Activated naive CD8-positive, alpha-beta T cell treated with anti-CD3 and anti-CD28 coated beads, Interleukin-2, amount 50 U/mL, for 24 hours (primary cell): ENCODE measurements at regions not wholly inside any gene's neighbourhood (a gene's known extent, or its start where the extent isn't known, plus 50 kb on each side); places are given as distances from the start of the nearest gene placed in this dataset.
"Not testable (repeated sequence)": the region's sequence is repeated elsewhere in the genome, so short reads cannot be mapped to it uniquely, and the experiment has no call there.

ENCODE experiments used
- ATAC-seq: fragments of 150-1000 bp; cut with Tn5 transposase; one replicate; pipeline ENCODE4 v1.10.0; 2021
- DNase-seq: peaks from one replicate; pipeline ENCODE4 v3.0.0; 2021
- H3K27ac Mint-ChIP-seq: one replicate; pipeline ENCODE4 v1.8.0; 2021; ENCODE audit warnings: mild to moderate bottlenecking, mixed read lengths
- H3K27me3 Mint-ChIP-seq: one replicate; pipeline ENCODE4 v1.8.0; 2021; ENCODE audit warnings: mixed read lengths
- H3K36me3 Mint-ChIP-seq: one replicate; pipeline ENCODE4 v1.8.0; 2021; ENCODE audit warnings: low read depth, mixed read lengths
- H3K4me1 Mint-ChIP-seq: one replicate; pipeline ENCODE4 v1.8.0; 2021; ENCODE audit warnings: mixed read lengths
- H3K4me3 Mint-ChIP-seq: one replicate; pipeline ENCODE4 v1.8.0; 2021; ENCODE audit warnings: mild to moderate bottlenecking, moderate library complexity, mixed read lengths
- H3K9me3 Mint-ChIP-seq: one replicate; pipeline ENCODE4 v1.8.0; 2021; ENCODE audit warnings: mixed read lengths

GRCh38 chr14:46596236-46596635 lies 55.3 kb downstream of the RPL10L start:
- H3K4me3 Mint-ChIP-seq, result no peak overlapping the region

GRCh38 chr14:46582826-46583225 lies 68.8 kb downstream of the RPL10L start:
- DNase-seq, result no peak
- Mint-ChIP-seq H3K4me3 (no peak overlapping the region), H3K4me1 (no peaks in the 10 kb centered on the region), H3K27ac (no peak overlapping the region), H3K36me3 (no peaks in the 10 kb centered on the region), H3K9me3 (peaks cover 4% of the 10 kb centered on the region), H3K27me3 (no peaks in the 10 kb centered on the region)
- no peak for ATAC-seq

More at GRCh38 chr14:46596236-46596635, 55.3 kb downstream of the RPL10L start:
- H3K9me3 Mint-ChIP-seq, result peaks cover 10% of the 10 kb centered on the region
- DNase-seq, result no peak
- H3K27ac Mint-ChIP-seq, result no peak overlapping the region
- ATAC-seq, result no peak
- no peaks in the 10 kb centered on the region for H3K36me3 Mint-ChIP-seq
- H3K27me3 Mint-ChIP-seq, result no peaks in the 10 kb centered on the region
- no peaks in the 10 kb centered on the region for H3K4me1 Mint-ChIP-seq

- H3K36me3 Mint-ChIP-seq, result no peaks in the 10 kb centered on the region
- DNase-seq (peak; percentile 2), ATAC-seq (no peak)
- H3K27me3 Mint-ChIP-seq, result no peaks in the 10 kb centered on the region
- peaks cover 4% of the 10 kb centered on the region for H3K9me3 Mint-ChIP-seq
- H3K27ac Mint-ChIP-seq, result no peak overlapping the region
- no peak overlapping the region for H3K4me3 Mint-ChIP-seq
- no peaks in the 10 kb centered on the region for H3K4me1 Mint-ChIP-seq
Observed at GRCh38 chr14:46581036-46581671, 70.4 kb downstream of the RPL10L start.

- ATAC-seq, result no peak
- no peak overlapping the region for H3K4me3 Mint-ChIP-seq
- no peaks in the 10 kb centered on the region for H3K4me1 Mint-ChIP-seq
Observed at GRCh38 chr14:46574978-46575375, 76.6 kb downstream of the RPL10L start.

GRCh38 chr14:46574221-46574977 lies 77.2 kb downstream of the RPL10L start:
- peaks cover 8% of the 10 kb centered on the region for H3K9me3 Mint-ChIP-seq
- no peak overlapping the region for H3K4me3 Mint-ChIP-seq
- ATAC-seq (no peak), DNase-seq (no peak)
- H3K4me1 Mint-ChIP-seq, result no peaks in the 10 kb centered on the region
- no peaks in the 10 kb centered on the region for H3K36me3 Mint-ChIP-seq
- H3K27ac Mint-ChIP-seq, result no peak overlapping the region
- no peaks in the 10 kb centered on the region for H3K27me3 Mint-ChIP-seq

More at GRCh38 chr14:46574978-46575375, 76.6 kb downstream of the RPL10L start:
- Mint-ChIP-seq H3K9me3 (peaks cover 4% of the 10 kb centered on the region), H3K36me3 (no peaks in the 10 kb centered on the region), H3K27ac (no peak overlapping the region), H3K27me3 (no peaks in the 10 kb centered on the region)
- no peak for DNase-seq

GRCh38 chr14:46573498-46573897 lies 78.1 kb downstream of the RPL10L start:
- DNase-seq (no peak), ATAC-seq (no peak)
- Mint-ChIP-seq H3K27ac (no peak overlapping the region), H3K4me1 (no peaks in the 10 kb centered on the region), H3K9me3 (peaks cover 8% of the 10 kb centered on the region), H3K4me3 (no peak overlapping the region), H3K36me3 (no peaks in the 10 kb centered on the region), H3K27me3 (no peaks in the 10 kb centered on the region)

GRCh38 chr14:46571970-46572369 lies 79.6 kb downstream of the RPL10L start:
- no peaks in the 10 kb centered on the region for H3K4me1 Mint-ChIP-seq
- no peak for DNase-seq
- no peak overlapping the region for H3K4me3 Mint-ChIP-seq
- H3K27ac Mint-ChIP-seq, result no peak overlapping the region
- H3K9me3 Mint-ChIP-seq, result peaks cover 8% of the 10 kb centered on the region
- H3K36me3 Mint-ChIP-seq, result no peaks in the 10 kb centered on the region
- H3K27me3 Mint-ChIP-seq, result no peaks in the 10 kb centered on the region
- no peak for ATAC-seq

GRCh38 chr14:46568161-46568560 lies 83.4 kb downstream of the RPL10L start:
- not testable (repeated sequence) for H3K27ac Mint-ChIP-seq, H3K9me3 Mint-ChIP-seq, H3K4me3 Mint-ChIP-seq, H3K36me3 Mint-ChIP-seq, H3K27me3 Mint-ChIP-seq, ATAC-seq, DNase-seq, H3K4me1 Mint-ChIP-seq

GRCh38 chr14:46550836-46551235 lies 100.7 kb downstream of the RPL10L start:
- Mint-ChIP-seq H3K9me3 (peaks cover 13% of the 10 kb centered on the region), H3K4me3 (no peak overlapping the region), H3K27me3 (no peaks in the 10 kb centered on the region), H3K4me1 (no peaks in the 10 kb centered on the region), H3K36me3 (no peaks in the 10 kb centered on the region), H3K27ac (no peak overlapping the region)
- no peak for DNase-seq
- ATAC-seq, result no peak

GRCh38 chr14:46540986-46541385 lies 110.6 kb downstream of the RPL10L start:
- Mint-ChIP-seq H3K9me3 (peaks cover 3% of the 10 kb centered on the region), H3K4me3 (no peak overlapping the region), H3K27ac (no peak overlapping the region), H3K27me3 (no peaks in the 10 kb centered on the region), H3K36me3 (no peaks in the 10 kb centered on the region), H3K4me1 (no peaks in the 10 kb centered on the region)
- ATAC-seq (no peak), DNase-seq (no peak)

- Mint-ChIP-seq H3K4me3 (no peak overlapping the region), H3K27me3 (no peaks in the 10 kb centered on the region), H3K27ac (no peak overlapping the region), H3K4me1 (no peaks in the 10 kb centered on the region), H3K9me3 (peaks cover 4% of the 10 kb centered on the region), H3K36me3 (no peaks in the 10 kb centered on the region)
- DNase-seq (no peak), ATAC-seq (no peak)
Observed at GRCh38 chr14:46519121-46519520, 132.5 kb downstream of the RPL10L start.

GRCh38 chr14:46508752-46509151 lies 142.8 kb downstream of the RPL10L start:
- not testable (repeated sequence) for H3K27me3 Mint-ChIP-seq, H3K4me3 Mint-ChIP-seq, ATAC-seq

GRCh38 chr14:46499521-46499920 lies 152.1 kb downstream of the RPL10L start:
- DNase-seq (no peak), ATAC-seq (no peak)
- Mint-ChIP-seq H3K4me1 (no peaks in the 10 kb centered on the region), H3K4me3 (no peak overlapping the region), H3K36me3 (no peaks in the 10 kb centered on the region), H3K27ac (no peak overlapping the region), H3K9me3 (peaks cover 8% of the 10 kb centered on the region), H3K27me3 (no peaks in the 10 kb centered on the region)

More at GRCh38 chr14:46508752-46509151, 142.8 kb downstream of the RPL10L start:
- not testable (repeated sequence) for H3K36me3 Mint-ChIP-seq, H3K9me3 Mint-ChIP-seq, H3K27ac Mint-ChIP-seq, DNase-seq, H3K4me1 Mint-ChIP-seq

- Mint-ChIP-seq H3K4me3 (no peak overlapping the region), H3K9me3 (peaks cover 12% of the 10 kb centered on the region), H3K27ac (no peak overlapping the region), H3K4me1 (no peaks in the 10 kb centered on the region), H3K27me3 (no peaks in the 10 kb centered on the region), H3K36me3 (no peaks in the 10 kb centered on the region)
- ATAC-seq (no peak), DNase-seq (no peak)
Observed at GRCh38 chr14:46496409-46496808, 155.2 kb downstream of the RPL10L start.

GRCh38 chr14:46490238-46490685 lies 161.3 kb downstream of the RPL10L start:
- H3K27ac Mint-ChIP-seq, result no peak overlapping the region
- peaks cover 9% of the 10 kb centered on the region for H3K9me3 Mint-ChIP-seq
- ATAC-seq (no peak), DNase-seq (no peak)
- no peaks in the 10 kb centered on the region for H3K4me1 Mint-ChIP-seq
- H3K4me3 Mint-ChIP-seq, result no peak overlapping the region
- H3K27me3 Mint-ChIP-seq, result no peaks in the 10 kb centered on the region
- no peaks in the 10 kb centered on the region for H3K36me3 Mint-ChIP-seq
